Esophagus squamous epithelium (tissue), 4 donors: ENCODE measurements at regions not wholly inside any gene's neighbourhood (a gene's known extent, or its start where the extent isn't known, plus 50 kb on each side); places are given as distances from the start of the nearest gene placed in this dataset.

ENCODE experiments used
- POLR2A ChIP-seq, 4 donors: fragments of 450-650 bp; IDR thresholded peaks; one replicate each; pipeline ENCODE4 v1.6.1; 2017; ENCODE audit warnings: antibody characterized with exemption in 4 of 4, mild to moderate bottlenecking in 4 of 4, moderate library complexity in 3 of 4
- TF ChIP-seq, protein P1 (sequence below), 6 experiments: fragments of 450-650 bp in 4 of 6; fragments of 200-600 bp in 2 of 6; sonication (generic) in 2 of 6; IDR thresholded peaks; one replicate each; pipeline ENCODE4 v1.5.1; 2016 to 2019; ENCODE audit warnings: antibody characterized with exemption in 6 of 6, mild to moderate bottlenecking in 4 of 6, moderate library complexity in 4 of 6

DNA sequence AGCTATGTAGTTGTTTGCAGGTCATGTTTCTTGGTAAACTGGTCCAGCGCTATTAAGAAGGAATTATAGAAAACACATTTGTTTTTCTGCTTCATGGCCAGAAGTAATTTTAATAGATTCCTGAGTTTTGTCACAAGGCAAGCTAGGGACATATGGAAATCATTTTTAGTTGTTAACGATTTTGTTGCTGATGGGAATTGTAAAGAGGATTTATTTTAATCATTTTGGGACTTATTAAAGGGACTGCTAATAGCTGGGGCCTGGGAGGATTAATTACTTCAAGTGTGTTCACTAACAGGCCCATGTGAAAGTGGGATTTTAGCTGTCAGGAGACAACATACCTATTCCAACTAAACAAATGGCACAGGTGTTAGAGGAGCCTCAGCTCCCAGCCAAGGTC, 492.0 kb upstream of the ARX start:
- TF ChIP-seq, protein P1, sequence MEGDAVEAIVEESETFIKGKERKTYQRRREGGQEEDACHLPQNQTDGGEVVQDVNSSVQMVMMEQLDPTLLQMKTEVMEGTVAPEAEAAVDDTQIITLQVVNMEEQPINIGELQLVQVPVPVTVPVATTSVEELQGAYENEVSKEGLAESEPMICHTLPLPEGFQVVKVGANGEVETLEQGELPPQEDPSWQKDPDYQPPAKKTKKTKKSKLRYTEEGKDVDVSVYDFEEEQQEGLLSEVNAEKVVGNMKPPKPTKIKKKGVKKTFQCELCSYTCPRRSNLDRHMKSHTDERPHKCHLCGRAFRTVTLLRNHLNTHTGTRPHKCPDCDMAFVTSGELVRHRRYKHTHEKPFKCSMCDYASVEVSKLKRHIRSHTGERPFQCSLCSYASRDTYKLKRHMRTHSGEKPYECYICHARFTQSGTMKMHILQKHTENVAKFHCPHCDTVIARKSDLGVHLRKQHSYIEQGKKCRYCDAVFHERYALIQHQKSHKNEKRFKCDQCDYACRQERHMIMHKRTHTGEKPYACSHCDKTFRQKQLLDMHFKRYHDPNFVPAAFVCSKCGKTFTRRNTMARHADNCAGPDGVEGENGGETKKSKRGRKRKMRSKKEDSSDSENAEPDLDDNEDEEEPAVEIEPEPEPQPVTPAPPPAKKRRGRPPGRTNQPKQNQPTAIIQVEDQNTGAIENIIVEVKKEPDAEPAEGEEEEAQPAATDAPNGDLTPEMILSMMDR (IDR thresholded peaks at IDR 0.05): no peak
- no peak for TF ChIP-seq POLR2A (IDR thresholded peaks at IDR 0.05)
